Activated T-cell treated with anti-CD3 and anti-CD28 coated beads, Interleukin-2, amount 50 U/mL, for 72 hours (primary cell): ENCODE measurements at regions not wholly inside any gene's neighbourhood (a gene's known extent, or its start where the extent isn't known, plus 50 kb on each side); places are given as distances from the start of the nearest gene placed in this dataset.

Source experiments
- ATAC-seq, 2 donors: fragments of 150-1000 bp; cut with Tn5 transposase; replicated peaks in 1 of 2; 2 replicates each; pipeline ENCODE4 v1.10.0; 2021; ENCODE audit warnings: moderate library complexity in 2 of 2, mild to moderate bottlenecking in 1 of 2
- DNase-seq, 2 donors: peaks; one replicate each; pipeline ENCODE4 v3.0.0; 2021 to 2022; ENCODE audit warnings: mixed read lengths in 1 of 2
- H3K27ac Mint-ChIP-seq: one replicate; pipeline ENCODE4 v1.8.0; 2022; ENCODE audit warnings: mild to moderate bottlenecking, moderate library complexity, mixed read lengths
- H3K27me3 Mint-ChIP-seq: one replicate; pipeline ENCODE4 v1.8.0; 2022; ENCODE audit warnings: low read depth, mixed read lengths
- H3K36me3 Mint-ChIP-seq, 2 donors: one replicate each; pipeline ENCODE4 v1.8.0; 2022; ENCODE audit warnings: mixed read lengths in 2 of 2, mild to moderate bottlenecking in 1 of 2; ENCODE audit not compliant: insufficient read depth in 2 of 2
- H3K4me1 Mint-ChIP-seq: one replicate; pipeline ENCODE4 v1.8.0; 2022; ENCODE audit warnings: low read depth, mixed read lengths
- H3K4me3 Mint-ChIP-seq, 2 donors: one replicate each; pipeline ENCODE4 v1.8.0; 2022; ENCODE audit warnings: mild to moderate bottlenecking in 2 of 2, mixed read lengths in 2 of 2, moderate library complexity in 2 of 2
- H3K9me3 Mint-ChIP-seq, 2 donors: one replicate each; pipeline ENCODE4 v1.8.0; 2022; ENCODE audit warnings: mixed read lengths in 2 of 2

DNA sequence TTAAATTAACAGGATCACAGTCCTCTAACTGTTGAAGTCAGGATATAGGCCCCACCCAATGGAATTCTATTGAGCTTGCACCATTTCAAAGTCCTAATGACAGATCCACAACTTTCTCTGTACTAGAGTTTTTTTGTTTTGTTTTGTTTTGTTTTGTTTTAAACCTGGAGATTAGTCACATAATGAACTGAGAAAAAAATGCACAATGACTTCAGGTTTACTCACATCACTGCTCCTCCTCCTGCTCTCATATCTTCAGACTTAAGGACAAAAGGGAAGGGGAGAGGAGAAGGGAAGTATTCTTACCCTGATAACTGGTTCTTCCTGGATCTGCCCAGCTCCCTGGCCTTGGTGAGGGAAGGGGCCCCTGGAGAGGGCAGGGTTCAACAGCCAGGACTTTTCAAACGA, 208.2 kb upstream of the EPHA4 start:
- DNase-seq = no peak
- H3K27me3 Mint-ChIP-seq = no peaks in the 10 kb centered on the region
- H3K36me3 Mint-ChIP-seq = no peaks in the 10 kb centered on the region
- no peak for ATAC-seq
- H3K9me3 Mint-ChIP-seq = peaks cover 0 to 1% of the 10 kb centered on the region in 2 donors
- no peaks in the 10 kb centered on the region for H3K4me1 Mint-ChIP-seq
- no peak overlapping the region for H3K27ac Mint-ChIP-seq
- H3K4me3 Mint-ChIP-seq = no peak overlapping the region

- ATAC-seq (no peak), DNase-seq (no peak)
- Mint-ChIP-seq H3K27ac (no peak overlapping the region), H3K36me3 (no peaks in the 10 kb centered on the region), H3K4me3 (no peak overlapping the region), H3K27me3 (no peaks in the 10 kb centered on the region), H3K9me3 (peaks cover 0 to 1% of the 10 kb centered on the region in 2 donors), H3K4me1 (no peaks in the 10 kb centered on the region)
Observed at GRCh38 chr2:221779614-221780067, 207.5 kb upstream of the EPHA4 start.

- Mint-ChIP-seq H3K36me3 (no peaks in the 10 kb centered on the region), H3K9me3 (peaks cover 0 to 1% of the 10 kb centered on the region in 2 donors), H3K27me3 (no peaks in the 10 kb centered on the region), H3K4me3 (no peak overlapping the region), H3K4me1 (no peaks in the 10 kb centered on the region), H3K27ac (no peak overlapping the region)
- DNase-seq = no peak
- no peak for ATAC-seq
Observed at GRCh38 chr2:221778025-221778424, 205.9 kb upstream of the EPHA4 start.

DNA sequence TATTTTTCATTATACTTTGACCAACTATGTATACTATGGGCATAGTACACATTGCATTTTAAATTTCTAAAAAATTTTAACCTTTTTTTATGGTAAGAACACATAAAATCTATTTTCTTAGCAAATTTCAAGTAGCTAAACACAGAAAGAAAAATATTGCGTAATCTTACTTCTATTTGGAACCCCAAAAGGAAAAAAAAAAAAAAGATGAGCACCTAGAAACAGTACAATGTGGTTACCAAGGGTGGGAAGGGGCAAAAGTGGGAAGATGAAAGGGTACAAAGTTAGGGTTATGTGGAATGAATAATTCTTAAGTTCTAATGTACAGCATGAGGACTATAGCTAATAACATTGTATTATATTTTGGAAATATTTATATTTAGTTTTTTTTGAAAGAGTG, 205.0 kb upstream of the EPHA4 start:
- no peaks in the 10 kb centered on the region for H3K4me1 Mint-ChIP-seq
- no peaks in the 10 kb centered on the region for H3K36me3 Mint-ChIP-seq
- H3K27me3 Mint-ChIP-seq = no peaks in the 10 kb centered on the region
- no peak overlapping the region for H3K4me3 Mint-ChIP-seq
- no peak overlapping the region for H3K27ac Mint-ChIP-seq
- DNase-seq (no peak), ATAC-seq (no peak)
- peaks cover 2 to 8% of the 10 kb centered on the region in 2 donors for H3K9me3 Mint-ChIP-seq

DNA sequence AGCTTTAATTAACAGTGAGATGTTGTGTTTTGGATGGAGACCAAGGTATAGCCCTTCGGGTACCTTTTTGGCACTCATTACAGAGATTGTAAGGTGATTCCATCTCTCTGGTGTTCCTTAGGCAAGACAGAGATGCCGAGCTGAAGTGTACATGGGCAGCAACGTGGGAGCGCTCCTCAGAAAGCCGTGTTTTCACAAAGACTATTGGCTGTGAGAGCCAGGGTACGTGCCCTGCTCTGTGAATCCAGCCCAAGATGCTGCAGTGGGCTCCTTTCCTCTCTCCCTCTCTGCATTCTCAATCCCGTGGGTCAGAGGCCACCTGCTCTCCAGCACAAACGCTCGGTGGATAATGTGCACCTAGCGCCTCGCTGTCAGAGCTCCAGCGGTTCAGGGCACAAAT, 203.0 kb upstream of the EPHA4 start:
- ATAC-seq (no peak), DNase-seq (no peak)
- H3K4me3 Mint-ChIP-seq = no peak overlapping the region
- peaks cover 2 to 8% of the 10 kb centered on the region in 2 donors for H3K9me3 Mint-ChIP-seq
- no peak overlapping the region for H3K27ac Mint-ChIP-seq
- H3K36me3 Mint-ChIP-seq = no peaks in the 10 kb centered on the region
- no peaks in the 10 kb centered on the region for H3K27me3 Mint-ChIP-seq
- H3K4me1 Mint-ChIP-seq = no peaks in the 10 kb centered on the region

DNA sequence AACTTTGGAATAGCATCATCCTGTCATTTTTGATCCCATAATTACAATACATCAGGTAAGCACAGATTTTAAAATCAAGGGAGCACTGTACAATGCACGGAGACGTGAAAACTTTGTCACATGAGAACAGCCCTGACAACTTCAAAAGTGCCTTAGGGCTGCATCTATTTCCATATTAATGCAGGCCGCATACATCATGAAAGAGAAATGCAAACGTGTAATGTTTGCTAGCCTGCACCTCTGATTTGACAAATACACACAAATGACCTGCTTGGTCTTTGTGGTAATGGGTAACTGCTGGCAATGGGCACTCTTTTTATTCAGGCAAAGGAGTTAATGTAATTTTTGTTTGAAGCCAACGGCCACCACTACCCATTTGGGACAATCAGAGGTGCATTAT, 202.0 kb upstream of the EPHA4 start:
- no peak overlapping the region for H3K4me3 Mint-ChIP-seq
- no peak for ATAC-seq
- no peaks in the 10 kb centered on the region for H3K27me3 Mint-ChIP-seq
- H3K27ac Mint-ChIP-seq = no peak overlapping the region
- H3K4me1 Mint-ChIP-seq = no peaks in the 10 kb centered on the region
- no peak for DNase-seq
- H3K9me3 Mint-ChIP-seq = peaks cover 2 to 7% of the 10 kb centered on the region in 2 donors
- no peaks in the 10 kb centered on the region for H3K36me3 Mint-ChIP-seq

- ATAC-seq = no peak
- H3K4me3 Mint-ChIP-seq = no peak overlapping the region
- no peaks in the 10 kb centered on the region for H3K4me1 Mint-ChIP-seq
- H3K27ac Mint-ChIP-seq = no peak overlapping the region
- no peaks in the 10 kb centered on the region for H3K27me3 Mint-ChIP-seq
- H3K9me3 Mint-ChIP-seq = peaks cover 4 to 7% of the 10 kb centered on the region in 2 donors
- DNase-seq = no peak
- no peaks in the 10 kb centered on the region for H3K36me3 Mint-ChIP-seq
Observed at GRCh38 chr2:221771297-221771696, 199.2 kb upstream of the EPHA4 start.

GRCh38 chr2:221767106-221768012, 195.3 kb upstream of the EPHA4 start:
- Mint-ChIP-seq H3K36me3 (no peaks in the 10 kb centered on the region), H3K9me3 (peaks cover 2% of the 10 kb centered on the region in 2 donors), H3K4me3 (no peak overlapping the region), H3K27ac (no peak overlapping the region), H3K4me1 (no peaks in the 10 kb centered on the region), H3K27me3 (no peaks in the 10 kb centered on the region)
- DNase-seq (no peak), ATAC-seq (no peak)

- no peaks in the 10 kb centered on the region for H3K4me1 Mint-ChIP-seq
- ATAC-seq (no peak), DNase-seq (no peak)
- no peak overlapping the region for H3K4me3 Mint-ChIP-seq
- no peak overlapping the region for H3K27ac Mint-ChIP-seq
- peaks cover 0 to 6% of the 10 kb centered on the region in 2 donors for H3K9me3 Mint-ChIP-seq
- no peaks in the 10 kb centered on the region for H3K27me3 Mint-ChIP-seq
- H3K36me3 Mint-ChIP-seq = no peaks in the 10 kb centered on the region
Observed at GRCh38 chr2:221762496-221762895, 190.4 kb upstream of the EPHA4 start.

DNA sequence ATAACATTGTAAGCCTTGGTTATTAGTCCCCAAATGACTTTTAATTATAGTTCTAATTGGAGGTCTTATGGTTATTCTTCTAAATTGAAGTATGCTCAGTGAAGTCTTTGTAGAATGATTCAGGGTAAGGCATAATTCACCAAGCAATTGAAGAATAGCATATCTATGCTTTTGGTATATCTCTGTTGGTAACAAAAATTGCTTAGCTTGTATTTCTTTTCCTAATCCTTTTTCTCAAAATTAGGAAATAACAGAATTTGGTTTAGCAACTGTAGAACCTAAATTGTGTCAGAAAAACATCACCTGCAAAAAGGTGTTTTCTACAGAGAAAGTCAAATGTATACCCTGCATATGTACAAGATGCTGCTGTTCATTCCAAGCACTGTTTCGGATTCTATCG, 189.2 kb upstream of the EPHA4 start:
- Mint-ChIP-seq H3K4me1 (no peaks in the 10 kb centered on the region), H3K27ac (no peak overlapping the region), H3K9me3 (peaks cover 0 to 6% of the 10 kb centered on the region in 2 donors), H3K4me3 (no peak overlapping the region), H3K36me3 (no peaks in the 10 kb centered on the region), H3K27me3 (no peaks in the 10 kb centered on the region)
- DNase-seq (no peak), ATAC-seq (no peak)

DNA sequence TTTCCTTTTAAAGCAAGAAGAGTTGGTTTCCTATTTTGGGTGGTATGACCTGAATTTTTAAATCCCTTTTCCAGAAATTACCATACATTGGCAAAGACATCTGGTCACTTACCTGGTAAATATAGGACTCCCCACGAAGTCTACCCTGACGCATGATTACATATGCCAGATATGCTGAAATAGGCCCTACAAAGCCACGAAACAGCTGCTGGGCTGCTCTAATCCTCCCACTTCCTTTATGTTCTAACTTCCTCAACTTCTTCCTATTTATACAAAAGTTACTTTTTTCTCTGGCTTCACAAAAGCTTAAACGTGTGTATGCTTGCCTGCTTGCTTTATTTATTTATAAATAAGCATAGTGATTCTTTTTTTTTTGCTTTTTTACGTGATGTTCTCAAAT, 186.0 kb upstream of the EPHA4 start:
- Mint-ChIP-seq H3K4me3 (no peak overlapping the region), H3K27ac (no peak overlapping the region), H3K27me3 (no peaks in the 10 kb centered on the region), H3K36me3 (no peaks in the 10 kb centered on the region), H3K4me1 (no peaks in the 10 kb centered on the region), H3K9me3 (peaks cover 0 to 4% of the 10 kb centered on the region in 2 donors)
- no peak for DNase-seq
- ATAC-seq = no peak

GRCh38 chr2:221753401-221753800, 181.3 kb upstream of the EPHA4 start:
- ATAC-seq = no peak

DNA sequence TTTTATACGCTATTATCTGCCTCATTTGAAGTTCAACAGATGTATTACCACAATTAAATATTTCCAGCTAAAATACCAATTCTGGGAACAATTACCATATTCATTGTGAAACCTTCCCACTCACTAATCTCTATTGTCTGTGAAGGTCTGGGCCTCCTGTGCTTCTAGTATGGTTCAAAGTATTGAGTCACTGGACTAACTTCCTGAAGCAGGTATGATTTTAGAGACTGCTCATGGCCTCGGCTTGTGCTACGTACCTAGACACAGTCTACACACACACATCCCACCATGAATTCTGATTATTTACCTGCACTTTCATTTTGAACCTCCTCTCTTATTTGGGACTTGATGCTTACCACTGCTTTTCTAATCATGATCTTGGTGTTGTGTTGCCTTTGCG, 180.7 kb upstream of the EPHA4 start:
- H3K27me3 Mint-ChIP-seq = no peaks in the 10 kb centered on the region
- DNase-seq (no peak), ATAC-seq (peak in 1 of 2 donors; percentile 23)
- H3K4me1 Mint-ChIP-seq = no peaks in the 10 kb centered on the region
- peaks cover 3% of the 10 kb centered on the region in 2 donors for H3K9me3 Mint-ChIP-seq
- H3K4me3 Mint-ChIP-seq = no peak overlapping the region
- H3K27ac Mint-ChIP-seq = no peak overlapping the region
- H3K36me3 Mint-ChIP-seq = no peaks in the 10 kb centered on the region

More at GRCh38 chr2:221753401-221753800, 181.3 kb upstream of the EPHA4 start:
- peaks cover 3 to 4% of the 10 kb centered on the region in 2 donors for H3K9me3 Mint-ChIP-seq
- H3K4me1 Mint-ChIP-seq = no peaks in the 10 kb centered on the region
- no peaks in the 10 kb centered on the region for H3K27me3 Mint-ChIP-seq
- DNase-seq = no peak
- no peaks in the 10 kb centered on the region for H3K36me3 Mint-ChIP-seq
- no peak overlapping the region for H3K4me3 Mint-ChIP-seq
- H3K27ac Mint-ChIP-seq = no peak overlapping the region

GRCh38 chr2:221750316-221750715, 178.2 kb upstream of the EPHA4 start:
- Mint-ChIP-seq H3K27ac (no peak overlapping the region), H3K27me3 (no peaks in the 10 kb centered on the region), H3K36me3 (no peaks in the 10 kb centered on the region), H3K9me3 (peaks cover 0 to 3% of the 10 kb centered on the region in 2 donors), H3K4me3 (no peak overlapping the region), H3K4me1 (peaks cover 7% of the 10 kb centered on the region)
- DNase-seq = no peak
- no peak for ATAC-seq
